ENCODE measurements at regions not wholly inside any gene's neighbourhood (a gene's known extent, or its start where the extent isn't known, plus 50 kb on each side); places are given as distances from the start of the nearest gene placed in this dataset.

DNA sequence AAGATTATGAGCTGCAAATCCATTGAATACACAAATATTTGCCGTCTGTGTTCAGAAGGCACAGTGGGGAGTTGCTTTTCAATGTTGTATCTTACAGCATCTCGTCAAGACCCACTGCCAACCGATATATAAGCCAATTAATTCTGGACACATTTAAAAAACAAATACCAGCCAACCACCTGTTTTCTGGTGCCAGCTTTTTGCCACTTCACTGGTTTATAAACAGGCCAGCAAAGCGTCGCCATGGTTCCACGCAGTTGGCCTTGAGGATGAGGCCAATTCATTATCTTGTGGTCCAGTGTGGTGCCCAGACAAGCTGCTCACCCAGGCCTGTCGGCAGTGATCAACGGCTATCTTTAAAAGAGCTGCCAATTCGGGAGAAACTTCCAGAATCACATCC lies 321.0 kb downstream of the TCERG1L start:
- TF ChIP-seq, protein P1, sequence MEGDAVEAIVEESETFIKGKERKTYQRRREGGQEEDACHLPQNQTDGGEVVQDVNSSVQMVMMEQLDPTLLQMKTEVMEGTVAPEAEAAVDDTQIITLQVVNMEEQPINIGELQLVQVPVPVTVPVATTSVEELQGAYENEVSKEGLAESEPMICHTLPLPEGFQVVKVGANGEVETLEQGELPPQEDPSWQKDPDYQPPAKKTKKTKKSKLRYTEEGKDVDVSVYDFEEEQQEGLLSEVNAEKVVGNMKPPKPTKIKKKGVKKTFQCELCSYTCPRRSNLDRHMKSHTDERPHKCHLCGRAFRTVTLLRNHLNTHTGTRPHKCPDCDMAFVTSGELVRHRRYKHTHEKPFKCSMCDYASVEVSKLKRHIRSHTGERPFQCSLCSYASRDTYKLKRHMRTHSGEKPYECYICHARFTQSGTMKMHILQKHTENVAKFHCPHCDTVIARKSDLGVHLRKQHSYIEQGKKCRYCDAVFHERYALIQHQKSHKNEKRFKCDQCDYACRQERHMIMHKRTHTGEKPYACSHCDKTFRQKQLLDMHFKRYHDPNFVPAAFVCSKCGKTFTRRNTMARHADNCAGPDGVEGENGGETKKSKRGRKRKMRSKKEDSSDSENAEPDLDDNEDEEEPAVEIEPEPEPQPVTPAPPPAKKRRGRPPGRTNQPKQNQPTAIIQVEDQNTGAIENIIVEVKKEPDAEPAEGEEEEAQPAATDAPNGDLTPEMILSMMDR (conservative IDR thresholded peaks at IDR 0.05; ENCODE audit: low read length), result no peak
- TF ChIP-seq EZH2phosphoT487 (IDR thresholded peaks at IDR 0.05; ENCODE audit: borderline replicate concordance), result no peak
